ENCODE measurements at regions not wholly inside any gene's neighbourhood (a gene's known extent, or its start where the extent isn't known, plus 50 kb on each side); places are given as distances from the start of the nearest gene placed in this dataset.

GRCh38 chr10:78869508-78870454 lies 199.0 kb upstream of the ZMIZ1 start:
- DNase-seq (ENCODE audit: low spot score) = no peak

- no peak for DNase-seq (ENCODE audit: low spot score)
These were observed 198.3 kb upstream of the ZMIZ1 start for GRCh38 chr10:78870458-78870857.

DNA sequence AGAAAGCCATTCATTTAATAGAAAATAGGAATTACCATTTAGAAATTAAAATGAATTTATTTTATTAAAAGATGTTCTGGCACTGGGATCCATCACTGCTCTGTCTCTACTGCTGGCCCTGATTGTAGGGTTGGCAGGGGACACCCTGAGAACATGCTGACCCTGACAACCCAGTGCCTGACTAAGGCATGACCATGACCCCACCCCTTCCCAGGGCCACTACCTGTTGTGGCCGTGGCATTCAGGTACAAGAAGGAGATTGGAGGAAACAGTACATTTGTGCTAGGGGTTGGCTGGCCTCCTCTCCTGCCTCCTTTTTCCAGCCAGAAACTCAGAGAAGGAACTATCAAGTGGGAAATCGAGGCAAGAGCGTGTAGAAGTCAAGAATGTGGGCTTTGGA lies 197.0 kb upstream of the ZMIZ1 start:
- no peak for DNase-seq (ENCODE audit: low spot score)

DNA sequence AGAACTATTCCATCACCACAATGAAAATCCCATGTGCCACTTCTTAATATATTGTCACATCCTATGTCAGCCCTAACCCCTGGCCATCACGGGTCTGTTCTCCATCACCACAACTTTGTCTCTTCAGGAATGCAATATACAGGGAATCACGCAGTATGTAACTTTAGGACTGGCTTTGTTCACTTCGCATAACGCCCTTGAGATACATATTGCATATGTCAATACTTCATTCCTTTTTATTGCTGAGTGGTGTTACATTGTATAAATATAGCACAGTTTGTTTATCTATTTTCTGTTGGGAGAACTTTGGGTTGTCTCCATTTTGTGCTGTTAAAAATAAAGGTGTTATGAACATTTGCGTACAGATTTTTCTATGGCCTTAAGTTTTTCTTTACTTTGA lies 195.4 kb upstream of the ZMIZ1 start:
- DNase-seq (ENCODE audit: low spot score) = no peak

DNA sequence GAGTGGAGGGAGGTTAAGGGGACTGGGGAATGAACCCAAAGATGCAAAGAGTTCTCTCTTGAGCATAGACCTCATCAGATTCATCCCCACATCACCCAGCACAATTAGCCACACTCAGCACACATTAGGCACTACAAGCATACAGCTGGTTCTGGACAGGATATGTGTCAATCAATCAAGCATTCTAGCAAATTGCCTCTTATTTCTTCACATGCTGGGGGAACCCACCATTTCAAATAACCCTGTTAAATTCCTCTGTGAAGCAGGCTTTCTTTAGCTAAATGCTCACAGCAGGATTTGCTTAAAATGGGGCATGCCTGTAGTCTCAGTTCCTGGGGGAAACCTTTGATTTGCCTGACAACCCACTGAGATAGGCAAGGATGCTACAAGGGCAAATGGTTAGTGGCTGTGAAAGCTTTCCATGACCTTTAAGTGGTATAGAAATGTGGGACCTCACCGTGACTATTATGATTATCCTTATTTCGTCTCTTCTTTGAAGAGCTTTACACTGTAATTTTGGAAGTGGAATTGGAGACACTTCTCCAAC lies 193.4 kb upstream of the ZMIZ1 start:
- no peak for DNase-seq (ENCODE audit: low spot score)

GRCh38 chr10:78875932-78876331 lies 192.8 kb upstream of the ZMIZ1 start:
- DNase-seq (ENCODE audit: low spot score) = no peak

GRCh38 chr10:78876449-78876848 lies 192.3 kb upstream of the ZMIZ1 start:
- DNase-seq (ENCODE audit: low spot score) = no peak

DNA sequence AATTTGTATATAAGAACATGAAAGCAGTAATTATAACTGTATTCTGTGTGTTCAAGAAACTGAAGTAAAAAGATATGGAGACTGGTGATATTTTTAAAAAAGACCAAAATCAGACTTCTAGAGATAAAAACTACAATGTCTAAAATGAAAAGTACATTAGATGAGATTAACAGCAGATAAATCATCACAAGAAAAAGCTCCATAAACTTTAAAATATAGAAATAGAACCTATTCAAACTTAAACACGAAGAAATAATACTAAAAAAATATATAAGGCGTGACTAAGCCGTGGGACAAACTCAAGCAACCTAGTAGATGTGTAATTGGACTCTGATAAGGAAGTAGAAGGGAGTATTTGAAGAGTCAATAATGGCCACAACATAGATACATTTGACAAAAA lies 189.1 kb upstream of the ZMIZ1 start:
- no peak for DNase-seq (ENCODE audit: low spot score)

DNA sequence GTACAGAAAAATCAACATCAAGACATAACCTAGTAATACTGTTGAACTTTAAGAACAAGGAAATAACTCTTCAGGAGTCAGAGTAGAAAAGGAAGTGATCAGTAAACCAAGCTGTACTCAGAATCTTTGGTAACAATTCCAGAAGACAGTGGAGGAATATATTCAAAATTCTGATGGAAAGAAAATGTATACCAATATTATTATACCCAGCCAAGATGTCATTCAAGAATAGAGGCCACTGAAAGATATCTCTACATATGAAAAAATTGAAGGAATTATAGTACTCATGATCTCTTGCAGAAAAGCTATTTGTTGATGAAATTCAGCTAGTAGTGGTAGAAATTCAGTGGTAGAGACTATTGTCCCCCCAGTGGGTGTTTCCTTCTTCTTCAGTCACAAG lies 182.6 kb upstream of the ZMIZ1 start:
- DNase-seq (ENCODE audit: low spot score) = no peak

DNA sequence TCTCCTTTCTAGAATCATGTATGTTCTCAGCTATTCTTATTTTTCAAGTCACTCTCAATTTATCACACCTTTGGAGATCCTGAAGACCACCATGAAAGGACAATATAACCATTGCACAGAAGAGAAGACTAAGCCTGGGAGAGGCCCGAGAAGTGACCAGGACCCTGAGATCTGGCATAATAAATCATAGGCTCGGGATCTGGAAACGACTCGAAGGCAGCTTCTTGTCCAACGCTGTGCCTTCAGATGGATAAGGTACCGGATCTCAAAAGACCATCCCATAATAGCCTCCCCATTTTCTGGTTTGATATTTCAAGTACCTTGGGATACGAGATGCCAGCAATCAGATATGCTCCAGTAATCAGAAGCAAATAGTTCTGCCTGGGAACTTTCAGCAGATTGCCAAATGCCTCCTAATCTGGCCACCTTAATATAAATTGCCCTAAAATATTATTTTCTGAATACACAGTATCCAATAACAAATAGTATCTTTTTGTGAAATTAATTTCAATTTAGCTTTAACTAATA lies 179.2 kb upstream of the ZMIZ1 start:
- no peak for DNase-seq (ENCODE audit: low spot score)

- DNase-seq (ENCODE audit: low spot score) = no peak
These were observed 178.3 kb upstream of the ZMIZ1 start for GRCh38 chr10:78890506-78890905.

DNA sequence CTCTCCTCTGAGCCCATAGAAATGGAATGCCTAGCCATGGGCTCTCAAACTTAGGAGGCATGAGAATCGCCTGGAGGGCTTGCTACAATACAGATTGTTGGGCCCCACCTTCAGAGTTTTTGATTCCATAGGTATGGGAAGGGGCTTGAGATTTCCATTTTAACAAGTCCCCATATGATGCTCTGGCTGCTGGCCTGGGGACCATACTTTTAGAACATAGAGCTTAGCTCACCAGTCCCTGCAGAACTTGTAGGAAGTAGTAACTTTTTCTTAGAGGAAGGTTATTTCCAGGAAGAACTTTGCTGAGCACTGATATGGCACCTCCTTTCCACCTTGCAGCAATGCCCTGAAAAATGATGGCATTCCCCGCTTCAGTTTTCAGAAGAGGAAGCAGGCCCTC lies 177.0 kb upstream of the ZMIZ1 start:
- DNase-seq (ENCODE audit: low spot score) = no peak

- DNase-seq (ENCODE audit: low spot score) = no peak
These were observed 176.2 kb upstream of the ZMIZ1 start for GRCh38 chr10:78892338-78893176.

DNA sequence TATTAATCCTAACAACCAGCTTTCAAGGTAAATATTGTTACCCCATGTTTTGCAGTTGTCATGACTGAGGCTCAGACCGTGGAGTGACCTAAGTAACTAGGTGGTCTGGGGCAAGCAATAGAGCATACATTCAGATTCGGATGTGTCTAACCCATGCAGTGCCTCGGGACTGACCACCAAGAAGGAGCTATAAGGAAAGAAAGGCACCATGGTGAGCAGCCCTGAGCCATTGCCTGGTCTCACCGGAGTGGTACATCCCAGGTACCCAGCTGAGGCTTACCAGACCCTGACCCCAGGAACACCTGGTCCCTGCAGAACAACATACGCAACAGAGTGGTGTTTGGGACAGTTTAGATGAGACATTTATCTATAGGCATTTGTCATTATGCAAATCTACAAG lies 175.5 kb upstream of the ZMIZ1 start:
- DNase-seq (ENCODE audit: low spot score) = no peak

DNA sequence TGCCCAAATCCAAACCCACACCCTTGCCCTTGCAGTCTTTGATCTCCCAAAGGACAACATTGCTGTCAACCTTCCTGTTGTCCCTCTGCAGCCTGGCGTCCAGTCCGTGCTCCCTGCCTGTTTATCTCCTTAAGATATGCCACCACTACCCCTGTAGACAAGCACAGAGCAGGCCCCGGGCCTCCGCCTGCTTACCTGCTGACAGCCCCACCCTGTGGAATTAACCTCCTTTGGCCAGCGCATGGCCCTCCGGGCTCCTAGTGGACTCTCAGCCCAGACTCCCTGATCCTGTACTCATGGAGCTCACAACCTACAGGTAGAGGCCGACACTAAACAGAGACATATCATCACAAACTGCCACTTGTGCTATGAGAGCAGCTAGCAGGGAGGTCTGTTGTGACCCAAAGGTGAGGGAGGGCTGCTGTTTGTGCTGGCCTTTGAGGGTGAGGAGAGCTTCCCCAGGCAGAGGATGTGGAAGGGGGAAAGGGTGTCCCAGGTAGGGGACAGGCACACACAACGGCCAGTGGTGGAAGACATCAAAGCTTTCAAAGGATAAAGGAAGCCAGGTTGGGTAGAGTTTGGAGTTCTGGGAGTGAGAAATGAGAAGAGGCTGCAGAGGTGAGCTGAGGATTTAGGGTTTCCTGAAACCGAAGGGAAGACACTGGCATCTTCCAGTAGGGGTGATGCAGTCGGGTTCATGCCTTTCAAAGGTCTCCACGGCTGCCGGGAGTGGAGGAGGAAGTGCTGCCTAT lies 174.5 kb upstream of the ZMIZ1 start:
- DNase-seq (ENCODE audit: low spot score) = no peak

DNA sequence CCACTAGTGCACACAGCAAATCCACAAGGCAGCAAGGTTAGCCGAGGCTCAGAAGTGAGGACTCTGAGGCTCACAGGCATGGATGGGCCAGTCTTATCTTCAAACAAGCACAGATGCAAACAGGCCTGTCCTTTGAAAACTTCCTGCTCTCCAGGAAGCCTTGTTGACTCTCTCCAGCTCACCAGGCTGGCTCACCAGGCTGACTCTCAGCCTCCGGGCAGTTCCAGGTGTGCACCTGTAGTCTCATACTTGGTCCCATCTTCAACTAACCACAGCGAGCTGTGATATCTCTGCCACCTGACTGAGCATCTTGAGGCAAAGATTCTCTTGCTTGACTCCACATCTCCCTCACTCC lies 173.9 kb upstream of the ZMIZ1 start:
- no peak for DNase-seq (ENCODE audit: low spot score)

- DNase-seq (ENCODE audit: low spot score) = no peak
These were observed 173.3 kb upstream of the ZMIZ1 start for GRCh38 chr10:78895469-78895868.

GRCh38 chr10:78896159-78896928 lies 172.4 kb upstream of the ZMIZ1 start:
- DNase-seq (ENCODE audit: low spot score) = no peak

DNA sequence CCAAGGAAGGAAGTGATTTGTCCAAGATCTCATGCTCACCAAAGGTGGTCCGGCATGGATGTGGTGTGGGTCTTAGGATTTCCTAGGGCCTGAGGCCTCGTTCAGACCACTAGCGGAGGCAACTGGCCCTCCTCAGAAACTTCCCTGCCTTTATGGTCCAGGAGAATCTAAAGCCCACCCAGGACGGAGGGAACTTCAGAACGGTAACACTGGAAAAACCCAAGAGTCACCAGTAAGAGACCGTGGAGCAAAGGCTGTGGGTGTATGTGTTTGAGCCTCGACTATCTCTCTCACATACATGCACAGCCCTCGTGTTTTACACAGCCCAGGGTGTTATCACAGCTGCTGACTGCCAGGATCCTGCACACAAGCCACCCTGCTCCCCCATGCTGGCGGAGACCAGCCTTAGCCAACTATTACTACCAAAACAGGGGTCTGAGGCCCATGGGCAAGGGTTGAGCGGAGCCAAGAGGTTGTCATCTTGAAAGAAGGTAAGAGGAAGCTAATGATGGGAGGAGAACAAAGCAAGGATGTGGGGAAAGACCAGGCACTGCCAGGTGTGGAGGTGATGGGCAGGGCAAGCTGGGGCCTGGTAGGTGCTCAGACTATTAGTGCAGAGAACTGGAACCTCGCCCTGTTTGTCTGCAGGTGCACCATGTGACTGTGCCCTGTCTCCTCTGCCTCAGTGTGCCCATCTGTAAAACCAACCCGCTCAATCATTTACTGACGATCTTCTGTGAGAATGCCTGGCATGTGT lies 170.2 kb upstream of the ZMIZ1 start:
- no peak for DNase-seq (ENCODE audit: low spot score)

GRCh38 chr10:78899098-78899754 lies 169.5 kb upstream of the ZMIZ1 start:
- DNase-seq (ENCODE audit: low spot score) = no peak

Measured in H4 (cell line).